Dermis blood vessel endothelial cell (primary cell): ENCODE measurements at regions not wholly inside any gene's neighbourhood (a gene's known extent, or its start where the extent isn't known, plus 50 kb on each side); places are given as distances from the start of the nearest gene placed in this dataset.

Experiments used
- DNase-seq: peaks from one replicate; pipeline ENCODE4 v3.0.0; 2010

DNA sequence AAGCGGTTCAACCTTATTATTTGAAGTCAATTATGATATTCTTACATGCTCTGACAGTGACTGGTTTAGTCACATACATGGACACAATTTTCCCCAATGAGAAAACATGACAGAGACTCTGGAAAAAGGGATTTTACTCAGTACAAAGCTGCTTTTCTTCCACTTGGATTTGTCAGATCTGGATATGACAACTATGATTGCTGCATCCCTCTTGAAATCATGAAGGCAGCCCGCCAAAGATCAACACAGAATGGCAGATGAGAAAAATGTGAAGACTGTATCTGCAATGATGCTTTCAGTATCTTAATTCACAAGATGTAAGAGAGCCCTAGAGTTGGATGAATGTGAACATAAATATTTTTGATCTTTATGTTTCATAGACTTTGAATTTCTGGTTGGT, 439.6 kb downstream of the CDH8 start:
- DNase-seq, result no peak

DNA sequence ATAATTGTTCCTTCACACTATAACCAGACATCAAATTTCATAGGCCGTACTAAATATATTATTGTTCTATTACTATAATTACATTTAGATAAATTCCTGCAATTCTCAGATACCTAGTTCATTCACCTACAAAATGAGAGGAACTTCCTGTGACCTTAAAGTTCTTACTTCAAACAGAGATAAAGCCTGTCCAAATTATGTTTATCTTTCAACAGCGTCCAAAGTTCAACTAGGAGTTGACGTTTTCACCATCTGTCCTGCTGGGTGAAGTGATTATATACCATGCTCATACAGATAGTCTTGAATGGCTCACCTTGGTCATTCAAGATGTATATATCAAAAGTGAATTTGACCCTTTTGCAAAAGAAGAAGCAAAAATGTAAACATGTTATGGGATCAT, 440.6 kb downstream of the CDH8 start:
- DNase-seq, result no peak

DNA sequence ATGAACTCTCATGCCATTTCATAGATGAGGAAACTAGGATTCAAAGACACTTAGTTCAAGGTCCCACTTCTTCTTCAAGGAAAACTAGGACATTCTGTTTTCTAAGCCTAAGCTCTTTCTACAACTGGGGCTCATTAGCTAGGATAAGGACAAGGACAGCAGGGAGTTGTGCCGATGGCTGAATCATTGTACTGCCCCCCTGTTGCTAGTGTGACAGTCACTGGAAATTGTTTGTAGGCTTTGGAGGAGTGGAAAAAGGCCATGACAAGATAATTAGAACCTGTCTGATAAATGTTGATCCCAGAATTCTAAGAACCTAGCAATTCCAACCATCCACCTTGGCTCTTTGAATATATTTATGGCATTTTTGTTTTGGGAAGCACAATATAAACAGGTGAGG, 445.7 kb downstream of the CDH8 start:
- no peak for DNase-seq

DNA sequence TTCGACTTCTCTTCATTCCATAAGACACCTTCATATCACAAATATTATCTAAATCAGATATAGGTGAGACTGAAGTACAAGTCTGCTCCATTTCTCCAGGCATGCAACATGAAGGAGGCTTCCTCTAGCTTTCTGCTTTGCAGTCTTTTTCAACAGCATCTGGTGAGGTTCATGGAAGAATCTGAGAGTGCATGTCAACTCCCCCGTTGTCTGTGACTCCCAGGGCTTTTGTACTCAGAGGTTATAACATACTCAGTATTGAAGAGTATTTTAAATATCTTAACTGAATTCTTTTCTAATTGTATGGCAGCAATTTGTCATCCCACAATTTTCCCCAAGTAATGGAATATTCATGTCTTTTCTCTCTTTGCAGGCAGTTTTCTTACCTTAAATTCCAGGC, 448.7 kb downstream of the CDH8 start:
- no peak for DNase-seq

DNA sequence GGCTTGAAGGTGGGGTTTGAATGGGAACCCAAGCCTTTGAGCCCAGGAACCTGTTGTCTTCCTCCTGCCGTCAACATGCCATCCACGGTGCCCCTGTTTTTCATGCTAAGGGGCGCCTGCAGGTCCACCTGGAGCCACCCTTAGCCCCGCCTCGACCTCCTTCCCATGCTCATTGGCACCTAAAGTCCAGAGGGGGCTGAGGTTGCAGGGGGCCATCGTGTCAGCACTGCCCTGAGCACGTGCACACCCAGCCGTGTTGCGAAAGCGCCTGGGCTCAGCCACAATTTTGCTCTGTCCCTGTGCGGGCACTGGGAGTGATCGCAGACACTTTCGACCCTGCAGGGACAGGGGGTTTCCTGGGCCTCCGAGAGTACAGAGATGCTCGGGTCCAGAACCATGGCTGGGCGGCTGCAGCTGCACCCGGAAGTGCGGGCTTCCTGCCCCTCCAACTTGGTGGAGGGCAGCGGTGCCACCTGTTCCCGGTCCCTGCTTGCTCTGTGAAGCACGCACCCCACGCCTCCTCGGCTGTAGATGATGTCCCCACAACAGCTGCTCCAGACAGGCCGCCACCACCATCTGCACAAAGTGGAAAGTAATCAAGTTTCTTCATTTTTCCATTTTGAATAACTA, 454.7 kb downstream of the CDH8 start:
- no peak for DNase-seq

DNA sequence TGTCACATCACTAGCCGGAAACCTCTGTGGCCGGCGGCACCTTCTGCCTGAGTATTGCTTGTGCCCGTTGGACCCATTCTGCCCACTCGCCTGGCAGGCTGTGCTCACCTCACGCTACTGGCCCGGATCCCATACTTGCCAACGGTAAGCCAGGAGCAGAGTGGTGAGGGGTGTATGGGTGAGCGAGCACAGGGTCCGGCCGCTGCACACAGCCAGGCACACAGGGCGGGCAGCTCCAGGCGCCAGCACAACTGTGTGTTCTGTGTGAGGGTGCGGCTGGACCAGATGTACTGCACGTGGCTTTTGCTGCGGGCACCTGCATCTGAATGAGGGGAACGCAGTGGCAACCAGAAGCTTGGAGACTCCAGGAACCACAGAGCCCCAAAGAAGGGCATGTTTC, 455.7 kb downstream of the CDH8 start:
- DNase-seq, result no peak

DNA sequence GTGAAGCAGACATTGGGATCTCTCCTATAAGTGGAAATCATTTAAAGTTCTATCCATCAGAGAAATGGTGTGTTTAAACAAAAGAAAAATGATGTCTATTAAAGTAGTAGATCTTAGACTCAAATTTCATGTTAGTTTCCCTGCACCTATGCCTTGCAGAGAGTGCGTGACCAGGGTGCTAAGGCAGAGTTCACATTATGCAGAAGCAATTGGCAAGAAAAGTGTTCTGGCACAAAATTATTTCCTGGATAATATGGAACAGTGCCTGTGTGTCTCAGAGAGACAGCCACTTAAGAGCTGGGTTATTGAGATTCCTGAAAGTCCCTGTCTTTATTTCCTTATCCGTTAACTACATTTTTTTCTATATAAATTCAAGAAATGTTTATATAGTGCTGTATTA, 457.0 kb downstream of the CDH8 start:
- DNase-seq, result no peak

DNA sequence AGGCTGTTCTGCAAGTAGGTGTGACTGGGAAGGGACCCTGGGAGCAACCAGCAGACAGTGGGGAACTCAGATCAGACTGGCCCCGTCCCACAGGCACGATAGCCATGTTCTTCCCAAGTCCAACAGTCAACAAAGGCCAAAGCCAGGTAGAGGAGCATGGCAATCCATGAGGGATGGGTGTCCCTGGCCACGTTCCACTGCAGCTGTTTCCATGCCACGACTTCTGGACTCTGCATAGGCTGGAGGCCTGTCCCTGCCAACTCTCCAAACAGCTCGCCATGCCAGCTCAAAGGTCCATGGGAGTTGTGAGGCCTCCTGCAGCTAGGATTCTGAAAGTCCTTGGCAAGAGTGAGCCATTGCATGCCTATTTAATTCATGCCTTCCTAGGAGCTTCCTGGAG, 459.8 kb downstream of the CDH8 start:
- DNase-seq, result no peak

DNA sequence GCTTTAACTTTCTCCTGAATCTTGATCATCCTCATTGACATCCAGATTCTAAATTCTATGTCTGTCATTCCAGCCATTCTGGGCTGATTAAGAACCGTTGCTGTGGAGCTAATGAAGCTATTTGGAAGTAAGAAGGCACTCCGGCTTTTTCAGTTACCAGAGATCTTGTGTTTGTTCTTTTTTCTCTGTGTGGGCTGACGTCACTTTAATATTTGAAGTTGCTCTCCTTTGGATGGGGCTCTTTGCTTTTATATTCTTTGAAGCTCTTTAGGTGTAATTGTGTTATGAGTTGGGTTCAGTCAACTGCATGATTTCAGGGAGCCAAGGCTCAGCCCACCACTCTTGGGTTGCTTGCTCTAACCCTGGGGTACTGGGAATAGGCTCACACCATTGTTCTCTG, 460.6 kb downstream of the CDH8 start:
- DNase-seq, result no peak

DNA sequence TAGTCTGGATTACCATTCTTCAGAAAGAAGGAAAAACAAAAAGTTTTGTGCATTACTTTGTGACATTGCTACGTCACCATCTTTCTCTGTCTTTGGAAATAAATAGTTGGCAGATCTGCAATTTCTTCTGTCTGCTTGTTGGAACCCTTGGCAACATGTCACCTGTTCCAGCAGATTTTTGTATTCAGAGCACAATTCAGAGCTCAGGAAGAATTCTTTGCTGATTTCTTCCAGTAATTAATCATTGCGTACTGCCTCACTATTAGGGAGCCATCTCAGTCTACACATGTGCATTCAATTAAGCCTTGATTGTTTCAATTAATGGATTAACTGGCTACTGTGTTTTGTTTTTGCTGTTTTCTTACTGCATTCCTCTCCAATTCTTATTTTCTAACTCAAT, 467.2 kb downstream of the CDH8 start:
- no peak for DNase-seq

DNA sequence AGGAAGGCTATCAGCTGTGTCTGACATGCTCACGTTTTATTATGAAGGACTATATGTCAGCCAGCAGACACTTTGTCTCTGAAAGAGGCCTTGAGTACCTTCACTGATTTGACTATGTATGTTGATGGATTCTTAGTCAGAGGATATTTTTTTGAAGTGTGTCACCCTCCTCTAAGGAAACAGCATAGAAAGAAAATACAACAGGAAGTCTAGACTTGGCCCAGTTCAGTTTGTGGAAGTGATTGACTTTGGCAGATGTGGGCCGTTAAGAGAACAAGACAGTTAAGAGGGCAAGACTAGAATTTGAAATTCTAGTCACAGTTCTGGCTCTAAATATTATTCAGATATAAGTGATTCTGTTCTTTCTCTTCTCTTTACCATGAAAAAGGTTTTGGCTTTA, 471.5 kb downstream of the CDH8 start:
- no peak for DNase-seq

DNA sequence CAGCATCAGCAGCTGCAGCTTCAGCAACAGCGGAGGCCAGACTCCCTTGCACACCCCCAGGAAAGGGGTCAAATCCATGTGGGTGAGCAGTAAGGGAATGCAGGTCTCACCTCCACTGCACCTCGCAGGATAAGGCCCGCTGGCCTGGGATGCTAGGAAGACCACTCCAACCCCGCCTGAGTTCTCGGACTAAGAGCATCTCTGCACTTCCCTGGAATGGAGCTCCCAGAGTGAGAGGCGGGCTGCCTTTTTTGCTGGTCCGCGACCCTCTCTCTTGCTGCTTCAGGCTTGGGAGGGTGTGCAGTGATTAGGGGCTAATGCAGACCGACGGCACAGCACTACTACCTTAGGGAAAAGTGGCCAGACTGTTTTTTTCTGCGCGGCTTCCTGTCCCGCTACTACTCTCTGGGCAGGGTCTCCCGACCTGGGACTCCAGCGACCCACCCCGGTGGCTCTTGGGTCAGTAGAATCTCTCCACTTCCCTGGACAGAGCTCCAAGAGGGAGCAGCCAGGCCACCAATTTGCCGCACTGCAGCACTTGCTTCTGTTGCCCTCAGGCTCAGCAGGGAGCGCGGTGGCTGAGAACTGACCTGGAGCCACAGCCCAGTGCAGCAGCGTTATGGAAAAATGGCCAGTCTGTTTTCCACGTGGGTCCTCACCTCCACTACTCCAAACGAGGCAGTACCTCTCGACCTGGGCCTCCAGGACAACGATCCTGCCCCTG, 480.4 kb downstream of the CDH8 start:
- no peak for DNase-seq

DNA sequence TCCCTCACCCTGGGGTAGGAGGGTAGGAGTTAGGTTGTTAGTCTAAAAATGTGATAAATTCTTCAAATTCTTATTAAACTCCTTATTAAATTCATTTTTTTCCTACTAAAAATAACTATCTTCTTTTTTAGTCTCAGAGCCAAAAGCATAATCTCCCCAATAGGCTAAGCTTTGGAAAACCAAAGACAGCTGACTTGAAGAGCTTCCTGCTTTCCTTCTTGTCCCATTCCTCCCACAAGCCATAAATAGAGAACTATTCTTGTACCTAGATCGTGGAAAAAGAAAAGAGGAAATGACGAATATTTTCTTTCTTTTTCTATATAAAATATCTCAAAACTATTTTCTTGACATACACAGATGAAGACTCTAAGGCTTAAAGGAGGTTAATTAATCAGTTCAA, 486.9 kb downstream of the CDH8 start:
- DNase-seq, result no peak

DNA sequence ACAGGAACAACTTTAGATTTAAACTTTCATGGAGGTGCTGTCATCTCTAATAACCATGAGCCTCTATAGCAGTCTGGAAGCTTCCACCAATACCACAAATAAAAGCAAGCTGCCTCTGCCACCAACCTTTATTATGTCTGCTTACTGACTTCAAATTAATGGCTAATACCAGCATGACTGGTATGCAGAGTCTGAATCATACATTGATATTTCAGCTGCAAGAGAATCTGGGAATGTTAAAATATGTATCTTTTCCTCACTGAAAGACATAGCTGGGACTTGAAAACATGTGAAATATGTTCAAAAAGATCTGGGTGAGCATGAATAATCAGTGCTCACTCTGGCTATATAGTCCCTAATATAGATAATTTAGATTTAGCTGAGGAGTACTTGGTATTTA, 488.6 kb downstream of the CDH8 start:
- no peak for DNase-seq

DNA sequence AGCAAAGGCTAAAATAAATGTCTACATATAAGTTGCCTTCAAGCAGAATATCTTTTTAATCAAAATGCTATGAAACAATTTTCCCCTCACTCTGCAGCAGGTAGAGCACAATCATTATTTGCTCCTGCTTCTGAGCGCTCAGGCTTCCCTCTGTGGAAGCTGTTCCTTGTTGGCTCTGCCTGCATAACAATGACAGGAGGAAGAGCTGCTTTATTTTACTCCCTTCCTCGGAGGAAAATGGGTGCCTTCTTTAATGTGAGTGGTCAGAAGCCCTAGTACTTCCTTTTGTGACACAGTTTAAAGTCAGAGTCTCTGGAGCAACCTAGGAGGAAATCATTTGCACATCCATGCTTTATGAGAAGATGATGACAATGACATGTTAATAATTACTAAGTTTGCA, 492.1 kb downstream of the CDH8 start:
- DNase-seq, result no peak

DNA sequence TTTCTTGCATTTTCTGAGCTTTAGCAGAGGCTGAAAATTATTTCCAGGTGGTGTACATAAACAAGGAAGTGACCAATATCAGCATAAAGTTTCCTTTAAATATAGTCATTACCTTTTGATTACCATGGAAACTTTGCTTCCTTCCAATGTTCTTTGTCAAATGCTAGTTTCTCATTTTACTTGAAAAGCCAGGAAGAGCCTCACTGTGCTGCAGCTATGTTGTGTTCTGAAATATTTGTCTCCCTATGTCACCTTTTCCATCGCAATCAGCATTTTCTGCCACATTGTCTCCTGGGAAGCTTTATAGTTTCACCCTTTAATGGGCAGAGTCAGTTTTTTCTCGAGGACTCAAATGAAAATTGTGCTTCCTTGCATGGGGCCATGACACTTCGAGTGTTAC, 496.0 kb downstream of the CDH8 start:
- no peak for DNase-seq

DNA sequence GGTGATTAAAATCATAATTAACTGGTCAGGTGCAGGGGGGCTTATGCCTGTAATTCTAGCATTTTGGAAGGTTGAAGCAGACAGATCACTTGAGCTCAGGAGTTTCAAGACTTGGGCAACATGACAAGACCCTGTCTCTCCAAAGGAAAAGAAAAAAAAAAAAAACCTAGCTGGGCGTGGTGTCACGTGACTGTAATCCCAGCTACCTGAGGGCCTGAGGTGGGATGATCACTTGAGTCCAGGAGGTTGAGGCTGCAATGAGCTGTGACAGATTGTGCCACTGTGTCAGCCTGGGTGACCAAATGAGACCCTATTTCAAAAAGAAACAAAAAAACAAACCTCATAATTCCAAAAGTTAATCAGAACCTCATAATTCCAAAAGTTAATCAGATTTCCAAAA, 505.5 kb downstream of the CDH8 start:
- DNase-seq, result no peak

DNA sequence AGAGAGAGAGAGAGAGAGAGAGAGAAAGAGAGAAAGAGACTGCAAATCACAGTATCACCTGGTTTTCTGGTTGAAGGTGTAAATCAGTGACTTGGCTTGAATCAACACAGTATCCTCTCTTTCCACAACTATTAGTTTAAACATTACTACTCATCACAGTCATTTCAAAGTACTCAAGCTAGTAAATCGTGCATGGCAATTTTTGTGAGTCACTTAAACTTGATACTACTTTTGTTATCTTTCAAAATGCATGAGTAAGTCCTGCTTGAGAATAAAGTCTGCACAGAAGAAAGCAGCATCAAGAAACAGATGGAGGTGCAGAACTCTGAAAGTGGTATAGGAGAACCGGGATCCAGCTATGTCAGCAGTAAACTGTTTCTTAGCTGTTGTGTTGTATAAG, 535.4 kb downstream of the CDH8 start:
- DNase-seq, result no peak

DNA sequence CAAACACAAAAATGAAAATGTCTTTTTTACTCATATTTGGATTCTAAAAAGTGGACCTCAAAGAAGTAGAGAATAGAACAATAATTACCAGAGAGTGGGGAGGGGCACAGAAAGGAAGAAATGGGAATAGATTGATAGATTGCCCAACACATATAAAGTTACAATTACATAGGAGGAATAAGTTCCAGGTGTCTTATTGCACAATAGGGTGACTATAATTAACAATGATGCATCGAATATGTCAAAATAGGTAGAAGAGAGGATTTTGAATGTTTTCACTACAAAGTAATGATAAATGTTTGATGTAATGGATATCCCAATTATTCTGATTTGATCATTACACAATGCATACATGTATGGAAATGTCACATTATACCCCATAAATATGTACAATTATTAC, 556.0 kb downstream of the CDH8 start:
- no peak for DNase-seq

DNA sequence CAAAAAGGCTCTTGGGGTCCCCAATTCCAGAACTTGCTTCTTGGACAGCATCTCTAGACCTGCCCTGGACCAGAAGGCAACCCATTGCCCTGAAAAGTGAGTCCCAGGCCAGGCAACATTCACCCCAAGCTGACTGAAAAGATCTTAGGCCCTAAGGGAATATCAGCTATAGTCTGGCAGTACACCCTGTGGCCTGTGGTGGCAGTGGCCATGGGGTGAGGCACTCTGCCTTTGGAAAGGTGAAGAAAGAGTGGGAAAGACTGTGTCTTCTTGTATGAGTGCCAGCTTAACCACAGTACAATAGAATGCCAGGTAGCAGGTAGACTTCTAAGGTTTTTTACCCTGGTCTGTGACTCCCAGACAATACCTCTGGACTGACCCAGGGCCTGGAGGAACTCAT, 564.5 kb downstream of the CDH8 start:
- DNase-seq, result no peak

DNA sequence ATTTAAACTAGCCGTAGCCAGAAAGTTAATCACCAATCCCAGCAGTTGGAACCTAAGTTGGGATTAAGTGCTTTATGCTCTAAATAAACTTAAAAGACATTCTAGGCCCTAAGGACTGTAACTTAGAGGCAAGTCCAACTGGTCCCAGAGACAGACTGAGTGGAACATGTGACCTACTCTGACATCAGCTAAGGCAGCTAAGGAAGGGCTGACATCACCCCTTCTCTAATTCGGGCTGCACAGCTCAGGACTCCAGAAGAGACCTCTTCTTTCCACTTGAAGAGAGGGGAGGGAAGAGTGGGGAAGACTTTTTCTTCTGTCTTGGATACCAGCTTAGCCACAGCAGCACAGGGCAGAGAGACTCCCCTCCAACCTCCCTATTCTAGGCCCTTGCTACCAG, 565.2 kb downstream of the CDH8 start:
- no peak for DNase-seq

DNA sequence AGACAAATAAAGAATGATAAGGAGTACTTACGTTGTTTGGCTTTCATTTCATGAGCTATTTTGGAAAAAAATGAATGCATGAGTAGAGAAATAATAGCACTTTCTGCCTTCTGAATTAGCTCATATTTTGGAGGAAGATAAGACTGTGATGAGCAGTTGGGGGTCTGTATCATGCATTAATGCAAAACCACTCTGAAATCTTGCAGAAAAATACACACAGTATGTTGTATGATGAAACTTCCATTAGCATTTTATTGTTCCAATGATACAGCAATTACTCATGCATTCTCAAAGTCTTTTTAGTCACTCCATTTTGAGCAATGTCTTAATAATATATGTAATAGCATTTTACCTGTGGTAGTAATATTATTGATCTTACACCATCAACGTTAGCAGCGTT, 571.0 kb downstream of the CDH8 start:
- DNase-seq, result no peak

DNA sequence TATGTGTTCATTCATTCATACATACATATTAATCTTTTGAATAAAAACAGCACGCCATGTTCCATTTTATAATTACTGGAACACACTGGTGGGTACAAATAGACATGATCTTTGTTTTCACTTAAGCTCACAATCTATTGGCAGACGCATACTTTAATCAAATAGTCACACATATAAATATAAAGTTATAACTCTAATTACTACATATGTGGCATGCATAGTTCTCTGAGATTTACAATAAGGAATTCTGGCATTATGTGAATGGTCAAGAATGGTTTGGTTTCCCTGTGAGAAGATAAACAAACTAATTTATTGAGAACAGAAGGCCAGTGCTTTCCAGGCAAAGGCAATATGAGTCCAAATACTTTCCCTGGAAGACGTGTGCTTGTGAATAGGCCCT, 576.2 kb downstream of the CDH8 start:
- no peak for DNase-seq

DNA sequence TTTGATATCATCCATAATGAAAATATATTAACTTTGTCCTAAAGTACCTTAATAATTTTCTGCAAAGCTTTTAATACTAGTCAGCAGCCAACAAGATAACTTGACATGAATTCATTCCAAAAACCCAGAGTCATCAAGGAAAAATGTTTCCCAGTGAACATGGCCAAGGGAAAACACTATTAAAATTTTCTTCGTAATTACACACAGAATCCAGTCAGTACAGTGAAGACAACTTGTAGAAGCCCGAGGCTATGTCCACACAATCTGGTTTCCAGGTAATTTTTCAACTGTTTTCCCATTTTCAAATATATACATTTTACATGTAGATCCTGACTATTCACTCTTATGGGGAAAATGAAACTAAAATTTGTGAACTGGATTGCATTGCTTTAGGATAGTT, 600.9 kb downstream of the CDH8 start:
- no peak for DNase-seq

DNA sequence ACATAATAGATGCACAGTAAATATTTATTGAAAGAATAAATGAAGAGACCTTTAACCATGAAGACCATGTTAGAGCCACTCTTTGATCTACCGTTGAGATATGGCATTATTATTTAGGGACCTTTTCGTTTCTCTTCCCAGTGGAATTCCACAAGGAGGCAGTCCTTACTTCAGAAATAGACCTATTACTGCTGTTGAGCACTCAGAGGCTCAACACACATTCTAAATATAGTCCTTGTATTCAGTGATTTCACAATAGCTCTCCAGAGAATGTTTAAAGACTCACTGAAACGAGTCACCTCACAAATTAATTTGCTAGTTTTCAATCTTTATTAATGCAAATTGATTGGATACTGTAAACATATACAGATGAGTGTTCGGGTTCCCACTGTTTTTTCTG, 603.8 kb downstream of the CDH8 start:
- DNase-seq, result no peak
